ENCODE measurements at regions not wholly inside any gene's neighbourhood (a gene's known extent, or its start where the extent isn't known, plus 50 kb on each side); places are given as distances from the start of the nearest gene placed in this dataset.

GRCh38 chr1:166544561-166544960, 294.7 kb upstream of the POGK start:
- Histone ChIP-seq H2BK5ac (ENCODE audit: low read depth, low read length) (no peak overlapping the region), H3K79me2 (ENCODE audit: control insufficient read depth in 1 of 2, insufficient read depth in 2 of 2, low read length in 2 of 2) (no peaks in the 10 kb centered on the region), H3K14ac (ENCODE audit: insufficient read length) (no peak overlapping the region), H2BK120ac (replicated peaks; ENCODE audit: low read depth, low read length) (no peak overlapping the region), H3K23me2 (ENCODE audit: low read depth, low read length) (no peaks in the 10 kb centered on the region), H2BK20ac (ENCODE audit: low read length) (no peak overlapping the region), H3K4ac (replicated peaks; ENCODE audit: insufficient read length, low read depth, low read length) (no peak overlapping the region), H2BK15ac (ENCODE audit: low read length) (no peak overlapping the region), H2AK5ac (ENCODE audit: low read depth, low read length) (no peak overlapping the region), H3K9me3 (ENCODE audit: insufficient read depth in 2 of 2, low read depth in 1 of 2, low read length in 1 of 2) (no peaks in the 10 kb centered on the region), H3K4me1 (replicated peaks in 1 of 4; ENCODE audit: control insufficient read depth in 3 of 4, insufficient read depth in 4 of 4, low read length in 3 of 4) (no peaks in the 10 kb centered on the region), H3K4me2 (ENCODE audit: insufficient read depth in 1 of 2, low read depth in 2 of 2, low read length in 2 of 2) (no peak overlapping the region), H2BK12ac (ENCODE audit: low read depth, low read length) (no peak overlapping the region), H3K9ac (replicated peaks in 1 of 4; ENCODE audit: extremely low read depth in 1 of 4, low read depth in 3 of 4, low read length in 3 of 4) (no peak overlapping the region), H3K27ac (ENCODE audit: low read depth, low read length) (no peak overlapping the region), H2AFZ (ENCODE audit: low read length) (no peak overlapping the region), H3K79me1 (ENCODE audit: low read depth, low read length) (no peaks in the 10 kb centered on the region), H4K91ac (replicated peaks; ENCODE audit: insufficient read length, low read length) (no peak overlapping the region), H3K56ac (replicated peaks; ENCODE audit: insufficient read length, low read depth, low read length) (no peak overlapping the region), H4K20me1 (replicated peaks in 1 of 2; ENCODE audit: control insufficient read depth in 1 of 2, insufficient read depth in 2 of 2, low read length in 2 of 2) (no peaks in the 10 kb centered on the region), H3K36me3 (ENCODE audit: control insufficient read depth in 2 of 4, insufficient read depth in 4 of 4, low read length in 3 of 4) (no peaks in the 10 kb centered on the region), H3K4me3 (ENCODE audit: extremely low read depth in 1 of 4, insufficient read depth in 2 of 4, low read depth in 3 of 4, low read length in 4 of 4) (no peak overlapping the region), H3K23ac (ENCODE audit: insufficient read length) (no peak overlapping the region), H4K8ac (ENCODE audit: extremely low read depth, insufficient read depth, low read length) (no peak overlapping the region), H4K5ac (ENCODE audit: insufficient read length, low read depth, low read length) (no peak overlapping the region), H3K18ac (ENCODE audit: extremely low read depth, low read length) (no peak overlapping the region), H3K27me3 (replicated peaks in 1 of 4; ENCODE audit: control insufficient read depth in 3 of 4, extremely low read depth in 1 of 4, insufficient read depth in 3 of 4, low read length in 3 of 4) (no peaks in the 10 kb centered on the region)
- ChIA-PET CTCF (ENCODE audit: partially characterized antibody) (interaction anchor here (1.1 to 1.3 kb wide), 2 partner anchors 10 to 42 kb away, joined by 3 to 4 read pairs; no protein-coding TSS in a partner anchor), POLR2A (ENCODE audit: partially characterized antibody) (no interaction called here)
- TF ChIP-seq, protein P1, sequence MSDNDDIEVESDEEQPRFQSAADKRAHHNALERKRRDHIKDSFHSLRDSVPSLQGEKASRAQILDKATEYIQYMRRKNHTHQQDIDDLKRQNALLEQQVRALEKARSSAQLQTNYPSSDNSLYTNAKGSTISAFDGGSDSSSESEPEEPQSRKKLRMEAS (IDR thresholded peaks at IDR 0.05), result no peak
- TF ChIP-seq TCF12 (IDR thresholded peaks at IDR 0.05; ENCODE audit: low read depth, low read length) (no peak), KDM5A (IDR thresholded peaks at IDR 0.05; ENCODE audit: low read length) (no peak), EZH2 (IDR thresholded peaks at IDR 0.05; ENCODE audit: low read depth, low read length, severe bottlenecking) (no peak), ATF2 (IDR thresholded peaks at IDR 0.05; ENCODE audit: low read length) (no peak), SRF (IDR thresholded peaks at IDR 0.05; ENCODE audit: low read depth, low read length) (no peak), CTCF (IDR thresholded peaks at IDR 0.05; ENCODE audit: control extremely low read depth in 1 of 3, insufficient read depth in 1 of 3, low read depth in 1 of 3, low read length in 3 of 3) (no peak)
- FAIRE-seq, result no peak
- no peak for DNase-seq (ENCODE audit: low read depth in 1 of 2, low spot score in 2 of 2)
- WGBS, 2 experiments (ENCODE audit: extremely low coverage in 1 of 2, insufficient coverage in 1 of 2, insufficient read length in 1 of 2, insufficient replicate concordance in 2 of 2, low coverage in 1 of 2, low lambda C conversion rate in 2 of 2, missing lambda C conversion rate in 1 of 2), result 87% methylated on average over 1 of the region's 1 CpG; no CpG with 5 or more reads in 1 of the 2 experiments

Measured in H1 (cell line).